Right lobe of liver (tissue), 4 donors: ENCODE measurements at regions not wholly inside any gene's neighbourhood (a gene's known extent, or its start where the extent isn't known, plus 50 kb on each side); places are given as distances from the start of the nearest gene placed in this dataset.

Experiments
- POLR2A ChIP-seq: fragments of 450-650 bp; IDR thresholded peaks from one replicate; pipeline ENCODE4 v1.6.1; 2017; ENCODE audit warnings: antibody characterized with exemption, mild to moderate bottlenecking
- TF ChIP-seq, protein P1 (sequence below), 4 donors: fragments of 200-600 bp in 3 of 4; fragments of 450-650 bp in 1 of 4; IDR thresholded peaks; one replicate each; pipeline versions ENCODE4 v1.5.1 to v1.8.0; 2016 to 2022; ENCODE audit warnings: antibody characterized with exemption in 4 of 4, mild to moderate bottlenecking in 2 of 4
- donor health status: DM: no; HTN: no; CAD: no.
- donor health status: DM: no; HTN: no; CAD: no.
- donor health status: DM: no; HTN: yes; CAD: no.

DNA sequence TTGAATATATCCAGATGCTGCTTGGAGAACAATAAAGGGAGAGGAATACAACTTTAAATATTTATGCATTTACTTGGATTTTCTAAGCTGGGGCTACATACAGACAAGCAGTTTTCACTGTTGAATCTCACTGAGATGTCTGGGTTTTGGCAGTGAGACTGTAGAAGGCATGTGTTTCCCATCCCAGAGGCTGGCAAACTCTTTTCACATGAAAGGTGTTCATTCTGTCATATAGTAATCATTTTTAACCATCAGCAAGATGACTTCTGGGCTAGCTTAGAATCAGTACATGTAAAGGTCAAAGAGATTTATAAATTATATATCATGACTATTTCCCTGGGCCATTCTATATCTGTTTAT, 218.7 kb upstream of the SGO1 start:
- TF ChIP-seq, protein P1, sequence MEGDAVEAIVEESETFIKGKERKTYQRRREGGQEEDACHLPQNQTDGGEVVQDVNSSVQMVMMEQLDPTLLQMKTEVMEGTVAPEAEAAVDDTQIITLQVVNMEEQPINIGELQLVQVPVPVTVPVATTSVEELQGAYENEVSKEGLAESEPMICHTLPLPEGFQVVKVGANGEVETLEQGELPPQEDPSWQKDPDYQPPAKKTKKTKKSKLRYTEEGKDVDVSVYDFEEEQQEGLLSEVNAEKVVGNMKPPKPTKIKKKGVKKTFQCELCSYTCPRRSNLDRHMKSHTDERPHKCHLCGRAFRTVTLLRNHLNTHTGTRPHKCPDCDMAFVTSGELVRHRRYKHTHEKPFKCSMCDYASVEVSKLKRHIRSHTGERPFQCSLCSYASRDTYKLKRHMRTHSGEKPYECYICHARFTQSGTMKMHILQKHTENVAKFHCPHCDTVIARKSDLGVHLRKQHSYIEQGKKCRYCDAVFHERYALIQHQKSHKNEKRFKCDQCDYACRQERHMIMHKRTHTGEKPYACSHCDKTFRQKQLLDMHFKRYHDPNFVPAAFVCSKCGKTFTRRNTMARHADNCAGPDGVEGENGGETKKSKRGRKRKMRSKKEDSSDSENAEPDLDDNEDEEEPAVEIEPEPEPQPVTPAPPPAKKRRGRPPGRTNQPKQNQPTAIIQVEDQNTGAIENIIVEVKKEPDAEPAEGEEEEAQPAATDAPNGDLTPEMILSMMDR (IDR thresholded peaks at IDR 0.05): no peak
- no peak for TF ChIP-seq POLR2A
